Neutrophil (primary cell): ENCODE measurements at regions not wholly inside any gene's neighbourhood (a gene's known extent, or its start where the extent isn't known, plus 50 kb on each side); places are given as distances from the start of the nearest gene placed in this dataset.

Source experiments
- H3K27ac ChIP-seq: fragments of 200-600 bp; sonication (generic); 2 replicates; pipeline ENCODE4 v1.5.1; 2016; ENCODE audit warnings: mild to moderate bottlenecking, moderate library complexity
- H3K27me3 ChIP-seq: fragments of 200-600 bp; sonication (generic); 2 replicates; pipeline ENCODE4 v1.6.0; 2016; ENCODE audit warnings: mild to moderate bottlenecking
- H3K36me3 ChIP-seq: fragments of 200-600 bp; sonication (generic); 2 replicates; pipeline ENCODE4 v1.5.1; 2017
- H3K4me1 ChIP-seq, 2 experiments: fragments of 200-600 bp in 1 of 2; sonication (generic) in 1 of 2; 1 replicate in 1 of 2; 2 replicates in 1 of 2; pipeline versions ENCODE4 v1.5.1 to v1.6.1; 2013 to 2016; ENCODE audit warnings: low read depth in 1 of 2, low read length in 1 of 2, mild to moderate bottlenecking in 1 of 2, moderate library complexity in 1 of 2; ENCODE audit not compliant: control insufficient read depth in 1 of 2, insufficient read depth in 1 of 2
- H3K4me3 ChIP-seq, 2 experiments: fragments of 200-600 bp in 1 of 2; sonication (generic) in 1 of 2; 1 replicate in 1 of 2; 2 replicates in 1 of 2; pipeline ENCODE4 v1.5.1; 2013 to 2016; ENCODE audit warnings: low read depth in 1 of 2, low read length in 1 of 2, mild to moderate bottlenecking in 1 of 2, moderate library complexity in 1 of 2
- H3K9me3 ChIP-seq: fragments of 200-600 bp; sonication (generic); 2 replicates; pipeline ENCODE4 v1.5.1; 2016
- CTCF ChIP-seq: fragments of 200-600 bp; sonication (generic); IDR thresholded peaks from 2 replicates; pipeline ENCODE4 v1.5.1; 2016; ENCODE audit warnings: antibody characterized with exemption

DNA sequence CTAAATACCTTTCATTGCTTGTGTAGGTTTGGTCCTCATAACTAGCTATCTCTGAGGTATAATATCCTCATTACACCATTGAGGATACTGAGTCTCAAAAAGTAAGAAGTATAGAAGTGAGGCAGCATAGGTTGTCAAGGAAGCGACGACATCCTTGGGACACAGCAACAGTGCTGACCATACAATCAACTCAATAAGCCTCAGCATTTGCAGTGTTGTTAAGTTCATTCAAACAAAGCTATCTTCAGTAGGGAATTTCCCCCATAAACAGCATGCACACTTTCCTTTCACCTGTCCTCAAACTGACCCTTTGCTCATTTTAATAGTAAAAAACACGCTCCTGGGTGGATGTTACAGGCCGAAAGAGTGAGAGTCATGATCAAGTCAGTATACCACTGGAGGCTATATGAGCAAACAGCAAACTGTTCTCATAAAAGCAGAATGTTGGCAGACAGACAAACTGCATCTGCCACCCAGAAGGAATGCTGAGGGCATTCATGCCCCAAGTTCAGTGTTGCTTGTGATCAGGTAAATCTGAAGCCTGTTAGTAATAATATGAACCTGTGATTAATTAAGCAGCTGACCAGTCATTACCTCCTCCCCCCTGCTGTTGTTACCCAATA lies 756.2 kb upstream of the TENM4 start:
- H3K36me3 ChIP-seq = no peaks in the 10 kb centered on the region
- H3K27me3 ChIP-seq = no peaks in the 10 kb centered on the region
- H3K27ac ChIP-seq = no peak overlapping the region
- no peak for TF ChIP-seq CTCF
- no peak overlapping the region for H3K4me3 ChIP-seq
- no peaks in the 10 kb centered on the region for H3K9me3 ChIP-seq
- no peaks in the 10 kb centered on the region for H3K4me1 ChIP-seq

GRCh38 chr11:80196041-80196440 lies 755.2 kb upstream of the TENM4 start:
- Histone ChIP-seq H3K4me1 (no peaks in the 10 kb centered on the region), H3K27ac (no peak overlapping the region)
- no peak for TF ChIP-seq CTCF

GRCh38 chr11:80194625-80195024 lies 753.8 kb upstream of the TENM4 start:
- Histone ChIP-seq H3K9me3 (no peaks in the 10 kb centered on the region), H3K27me3 (no peaks in the 10 kb centered on the region), H3K36me3 (no peaks in the 10 kb centered on the region), H3K27ac (no peak overlapping the region), H3K4me1 (no peaks in the 10 kb centered on the region), H3K4me3 (no peak overlapping the region)
- no peak for TF ChIP-seq CTCF

More at GRCh38 chr11:80196041-80196440, 755.2 kb upstream of the TENM4 start:
- Histone ChIP-seq H3K4me3 (no peak overlapping the region), H3K36me3 (no peaks in the 10 kb centered on the region), H3K9me3 (no peaks in the 10 kb centered on the region), H3K27me3 (no peaks in the 10 kb centered on the region)

GRCh38 chr11:80194016-80194415 lies 753.2 kb upstream of the TENM4 start:
- TF ChIP-seq CTCF = no peak

GRCh38 chr11:80188076-80188627 lies 747.3 kb upstream of the TENM4 start:
- no peak for TF ChIP-seq CTCF
- Histone ChIP-seq H3K4me1 (no peaks in the 10 kb centered on the region), H3K4me3 (no peak overlapping the region), H3K9me3 (no peaks in the 10 kb centered on the region), H3K27me3 (no peaks in the 10 kb centered on the region), H3K27ac (no peak overlapping the region), H3K36me3 (no peaks in the 10 kb centered on the region)

More at GRCh38 chr11:80194016-80194415, 753.2 kb upstream of the TENM4 start:
- Histone ChIP-seq H3K36me3 (no peaks in the 10 kb centered on the region), H3K27me3 (no peaks in the 10 kb centered on the region), H3K4me1 (no peaks in the 10 kb centered on the region), H3K27ac (no peak overlapping the region), H3K9me3 (no peaks in the 10 kb centered on the region), H3K4me3 (no peak overlapping the region)
